B cell (primary cell): ENCODE measurements at regions not wholly inside any gene's neighbourhood (a gene's known extent, or its start where the extent isn't known, plus 50 kb on each side); places are given as distances from the start of the nearest gene placed in this dataset.

Source experiments
- ATAC-seq: fragments of 200-7000 bp; cut with Tn5 transposase; one replicate; pipeline ENCODE4 v1.10.0; 2021; ENCODE audit warnings: low read depth, mild to moderate bottlenecking, moderate number of reproducible peaks, moderate library complexity
- CTCF ChIA-PET: fragments of 350-600 bp; sonication (Branson Sonifier 250); formaldehyde crosslinking; loops from one replicate; lab custom pipeline; 2021; ENCODE audit warnings: antibody characterized with exemption, inconsistent platforms; lab: Charles Lee
- POLR2A ChIA-PET: fragments of 350-600 bp; sonication (Branson Sonifier 250); formaldehyde crosslinking; loops from one replicate; lab custom pipeline; 2021; ENCODE audit warnings: antibody characterized with exemption; lab: Charles Lee
- DNase-seq: peaks from one replicate; pipeline ENCODE4 v3.0.0; 2013
- H2AFZ ChIP-seq: 2 replicates; pipeline ENCODE4 v1.6.1; 2012; ENCODE audit warnings: mild to moderate bottlenecking, low read depth, low read length; ENCODE audit not compliant: insufficient read depth, poor library complexity, severe bottlenecking
- H3K27ac ChIP-seq, 2 donors: 1 replicate in 1 of 2; 2 replicates in 1 of 2; pipeline ENCODE4 v1.5.1; 2012 to 2013; ENCODE audit warnings: low read length in 2 of 2, mild to moderate bottlenecking in 2 of 2, moderate library complexity in 1 of 2
- H3K27me3 ChIP-seq, 4 experiments: fragments of 200-600 bp in 1 of 4; sonication (generic) in 1 of 4; replicated peaks in 1 of 4; 1 replicate in 2 of 4; 2 replicates in 2 of 4; pipeline versions ENCODE4 v1.6.1 to v1.7.0; 2013 to 2016; ENCODE audit warnings: low read length in 3 of 4, mild to moderate bottlenecking in 2 of 4, mixed read lengths in 1 of 4, moderate library complexity in 1 of 4; ENCODE audit not compliant: insufficient read depth in 4 of 4, control insufficient read depth in 3 of 4; ENCODE audit errors: control extremely low read depth in 1 of 4
- H3K36me3 ChIP-seq, 2 experiments: replicated peaks in 1 of 2; 1 replicate in 1 of 2; 2 replicates in 1 of 2; pipeline versions ENCODE4 v1.6.1 to v1.7.1; 2013; ENCODE audit warnings: low read length in 1 of 2; ENCODE audit not compliant: insufficient read depth in 2 of 2, control insufficient read depth in 1 of 2; ENCODE audit errors: control extremely low read depth in 1 of 2, extremely low read depth in 1 of 2
- H3K4me1 ChIP-seq, 2 donors: fragments of 200-600 bp in 1 of 2; sonication (generic) in 1 of 2; 1 replicate in 1 of 2; 2 replicates in 1 of 2; pipeline versions ENCODE4 v1.5.1 to v1.6.1; 2013 to 2017; ENCODE audit warnings: low read length in 2 of 2; ENCODE audit not compliant: control insufficient read depth in 2 of 2, insufficient read depth in 2 of 2
- H3K4me2 ChIP-seq: replicated peaks from 2 replicates; pipeline ENCODE3; 2012; ENCODE audit warnings: mild to moderate bottlenecking, low read depth, low read length; ENCODE audit not compliant: poor library complexity, severe bottlenecking
- H3K4me3 ChIP-seq, 5 experiments: fragments of 200-600 bp in 1 of 5; sonication (generic) in 1 of 5; 1 replicate in 3 of 5; 2 replicates in 2 of 5; pipeline versions ENCODE4 v1.5.1 to v1.7.0; 2011 to 2016; ENCODE audit warnings: low read length in 4 of 5, mild to moderate bottlenecking in 4 of 5, low read depth in 2 of 5, control low read depth in 1 of 5, moderate library complexity in 1 of 5; ENCODE audit not compliant: insufficient read depth in 1 of 5; ENCODE audit errors: control extremely low read depth in 1 of 5, extremely low read depth in 1 of 5
- H3K79me2 ChIP-seq: fragments of 200-600 bp; sonication (generic); one replicate; pipeline ENCODE4 v1.6.0; 2016; ENCODE audit warnings: low read length; ENCODE audit not compliant: control insufficient read depth, insufficient read depth
- H3K9ac ChIP-seq: fragments of 200-600 bp; sonication (generic); 2 replicates; pipeline ENCODE4 v1.6.1; 2017; ENCODE audit warnings: mild to moderate bottlenecking, low read length, moderate library complexity
- H3K9me3 ChIP-seq, 3 donors: one replicate each; pipeline versions ENCODE4 v1.6.1 to v1.7.1; 2013; ENCODE audit warnings: low read length in 2 of 3; ENCODE audit not compliant: control insufficient read depth in 2 of 3, insufficient read depth in 1 of 3; ENCODE audit errors: control extremely low read depth in 1 of 3
- H4K20me1 ChIP-seq: 2 replicates; pipeline ENCODE4 v1.6.0; 2012; ENCODE audit warnings: mild to moderate bottlenecking, low read length; ENCODE audit not compliant: insufficient read depth, control insufficient read depth, poor library complexity, severe bottlenecking
- H3K27ac Mint-ChIP-seq: one replicate; pipeline ENCODE4 v1.8.0; 2021; ENCODE audit warnings: mixed read lengths
- H3K27me3 Mint-ChIP-seq: one replicate; pipeline ENCODE4 v1.8.0; 2021; ENCODE audit warnings: mixed read lengths
- H3K4me1 Mint-ChIP-seq: one replicate; pipeline ENCODE4 v1.8.0; 2021; ENCODE audit warnings: mixed read lengths
- H3K4me3 Mint-ChIP-seq: one replicate; pipeline ENCODE4 v1.8.0; 2021; ENCODE audit warnings: mixed read lengths
- H3K9me3 Mint-ChIP-seq: one replicate; pipeline ENCODE4 v1.8.0; 2022; ENCODE audit warnings: mixed read lengths; ENCODE audit not compliant: insufficient read depth
- EZH2 ChIP-seq: IDR thresholded peaks from 2 replicates; pipeline ENCODE4 v1.6.1; 2012; ENCODE audit warnings: borderline replicate concordance, low read depth, mild to moderate bottlenecking, moderate library complexity, low read length; ENCODE audit not compliant: insufficient read depth, poor library complexity, severe bottlenecking
- WGBS: methylation state at CpG from one replicate; pipeline ENCODE4 v1.1.5; 2013; ENCODE audit warnings: missing lambda C conversion rate; ENCODE audit not compliant: insufficient coverage; 5-methylcytosine and 5-hydroxymethylcytosine counted together
- intact Hi-C: fragments of 100-400 bp; cut with micrococcal nuclease; formaldehyde crosslinking; loops from one replicate; pipeline ENCODE4 v1.10.0; 2022
- TF ChIP-seq, protein P1 (sequence below): fragments of 200-600 bp; IDR thresholded peaks from one replicate; pipeline ENCODE4 v1.8.0; 2022; ENCODE audit warnings: antibody characterized with exemption, mild to moderate bottlenecking

DNA sequence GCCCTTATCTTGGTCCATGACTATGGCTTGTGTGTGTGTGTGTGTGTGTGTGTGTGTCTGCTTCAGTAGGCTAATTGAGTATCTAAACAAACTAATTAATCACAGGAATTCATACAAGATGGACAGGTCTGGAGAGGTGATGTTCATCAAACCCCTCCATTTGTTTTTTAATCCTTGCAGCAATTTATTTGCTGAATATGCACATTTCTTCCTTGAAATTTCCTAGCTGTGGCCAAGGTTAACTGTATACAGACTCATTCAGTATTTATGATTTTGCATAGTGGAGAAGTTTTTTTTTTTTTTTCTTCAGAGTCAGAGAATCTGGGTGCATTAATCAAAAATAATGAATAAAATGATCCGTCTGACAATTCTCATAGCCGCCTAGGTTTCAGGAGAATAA is 74.7 kb upstream of the TSHZ3 start:
- no peaks in the 10 kb centered on the region for H3K27me3 Mint-ChIP-seq
- H3K36me3 ChIP-seq: no peaks in the 10 kb centered on the region
- H3K9ac ChIP-seq: no peak overlapping the region
- H3K4me2 ChIP-seq: no peak overlapping the region
- H3K4me1 Mint-ChIP-seq: no peaks in the 10 kb centered on the region
- ChIA-PET POLR2A (no interaction called here), CTCF (no interaction called here)
- H4K20me1 ChIP-seq: no peaks in the 10 kb centered on the region
- ATAC-seq (no peak), DNase-seq (no peak)
- H3K27ac Mint-ChIP-seq: no peak overlapping the region
- no peak overlapping the region for H3K4me3 ChIP-seq
- TF ChIP-seq EZH2: no peak
- TF ChIP-seq, protein P1, sequence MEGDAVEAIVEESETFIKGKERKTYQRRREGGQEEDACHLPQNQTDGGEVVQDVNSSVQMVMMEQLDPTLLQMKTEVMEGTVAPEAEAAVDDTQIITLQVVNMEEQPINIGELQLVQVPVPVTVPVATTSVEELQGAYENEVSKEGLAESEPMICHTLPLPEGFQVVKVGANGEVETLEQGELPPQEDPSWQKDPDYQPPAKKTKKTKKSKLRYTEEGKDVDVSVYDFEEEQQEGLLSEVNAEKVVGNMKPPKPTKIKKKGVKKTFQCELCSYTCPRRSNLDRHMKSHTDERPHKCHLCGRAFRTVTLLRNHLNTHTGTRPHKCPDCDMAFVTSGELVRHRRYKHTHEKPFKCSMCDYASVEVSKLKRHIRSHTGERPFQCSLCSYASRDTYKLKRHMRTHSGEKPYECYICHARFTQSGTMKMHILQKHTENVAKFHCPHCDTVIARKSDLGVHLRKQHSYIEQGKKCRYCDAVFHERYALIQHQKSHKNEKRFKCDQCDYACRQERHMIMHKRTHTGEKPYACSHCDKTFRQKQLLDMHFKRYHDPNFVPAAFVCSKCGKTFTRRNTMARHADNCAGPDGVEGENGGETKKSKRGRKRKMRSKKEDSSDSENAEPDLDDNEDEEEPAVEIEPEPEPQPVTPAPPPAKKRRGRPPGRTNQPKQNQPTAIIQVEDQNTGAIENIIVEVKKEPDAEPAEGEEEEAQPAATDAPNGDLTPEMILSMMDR: no peak
- WGBS: 100% methylated on average over 1 of the region's 2 CpGs
- H3K9me3 Mint-ChIP-seq: no peaks in the 10 kb centered on the region
- H3K27me3 ChIP-seq: no peaks in the 10 kb centered on the region
- no peak overlapping the region for H3K27ac ChIP-seq
- H2AFZ ChIP-seq: no peak overlapping the region
- H3K79me2 ChIP-seq: no peaks in the 10 kb centered on the region
- H3K9me3 ChIP-seq: peaks cover 0 to 14% (median 0%) of the 10 kb centered on the region in 3 donors
- H3K4me1 ChIP-seq: no peaks in the 10 kb centered on the region
- intact Hi-C loops: no loop called here
- H3K4me3 Mint-ChIP-seq: no peak overlapping the region

DNA sequence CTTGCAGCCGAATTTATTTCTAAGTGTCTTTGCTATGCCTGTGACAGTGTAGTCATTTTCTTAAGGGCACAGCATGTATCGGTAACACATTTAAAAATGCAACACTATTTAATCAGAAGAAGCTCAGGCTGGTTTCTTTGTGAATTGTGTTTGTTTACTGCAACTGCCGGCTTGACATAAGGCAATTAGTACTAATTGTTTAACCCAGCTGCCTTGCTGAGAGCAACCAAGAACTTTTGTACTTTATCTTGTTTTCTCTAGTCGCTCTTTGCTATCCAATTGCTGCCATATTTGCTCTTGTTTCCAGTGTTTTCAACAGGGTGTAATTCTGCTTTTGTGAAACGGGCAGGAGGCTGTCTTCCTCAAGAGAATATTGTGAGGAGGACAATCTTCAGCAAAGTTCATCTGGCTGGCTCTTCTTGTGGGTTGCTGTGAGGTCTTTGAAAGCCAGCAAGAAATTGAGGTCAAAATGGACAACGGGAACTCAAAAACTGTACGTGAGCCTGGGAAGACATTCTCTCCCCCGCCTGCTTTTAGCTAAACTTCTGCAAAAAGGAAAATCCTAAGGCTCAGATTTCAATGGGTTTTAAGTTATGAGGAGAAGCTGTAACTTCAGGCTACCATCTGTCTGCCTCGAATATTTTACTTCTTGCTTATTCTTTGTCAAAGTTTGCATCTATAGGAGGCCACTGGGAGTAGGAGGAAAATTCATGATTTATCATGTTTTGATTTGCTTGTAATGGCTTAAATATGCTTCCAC is 75.8 kb upstream of the TSHZ3 start:
- ChIA-PET CTCF (no interaction called here), POLR2A (no interaction called here)
- intact Hi-C loops: no loop called here
- no peak overlapping the region for H3K27ac ChIP-seq
- ATAC-seq (no peak), DNase-seq (no peak)
- H3K9me3 ChIP-seq: peaks cover 0 to 14% (median 0%) of the 10 kb centered on the region in 3 donors
- no peaks in the 10 kb centered on the region for H3K4me1 Mint-ChIP-seq
- H3K4me3 ChIP-seq: no peak overlapping the region
- no peak overlapping the region for H2AFZ ChIP-seq
- H3K27ac Mint-ChIP-seq: no peak overlapping the region
- H3K36me3 ChIP-seq: no peaks in the 10 kb centered on the region
- no peak for TF ChIP-seq EZH2
- TF ChIP-seq, protein P1: no peak
- WGBS: 93% methylated on average over 6 of the region's 9 CpGs
- no peaks in the 10 kb centered on the region for H3K4me1 ChIP-seq
- H3K79me2 ChIP-seq: no peaks in the 10 kb centered on the region
- no peaks in the 10 kb centered on the region for H4K20me1 ChIP-seq
- no peak overlapping the region for H3K9ac ChIP-seq
- H3K27me3 Mint-ChIP-seq: no peaks in the 10 kb centered on the region
- H3K4me2 ChIP-seq: no peak overlapping the region
- no peak overlapping the region for H3K4me3 Mint-ChIP-seq
- no peaks in the 10 kb centered on the region for H3K27me3 ChIP-seq
- no peaks in the 10 kb centered on the region for H3K9me3 Mint-ChIP-seq
